GM19372 (cell line): ENCODE measurements at regions not wholly inside any gene's neighbourhood (a gene's known extent, or its start where the extent isn't known, plus 50 kb on each side); places are given as distances from the start of the nearest gene placed in this dataset.
"Not testable (repeated sequence)": the region's sequence is repeated elsewhere in the genome, so short reads cannot be mapped to it uniquely, and the experiment has no call there.

Source experiments
- ATAC-seq: cut with Tn5 transposase; IDR thresholded peaks from one replicate; pipeline ENCODE4 v1.9.1; 2021; ENCODE audit warnings: mild to moderate bottlenecking, low read depth, moderate library complexity; ENCODE audit not compliant: unreplicated experiment

- ATAC-seq: no peak
Observed at GRCh38 chr2:193250389-193250788, 1055.7 kb upstream of the TMEFF2 start.

GRCh38 chr2:193240752-193241151 is 1046.0 kb upstream of the TMEFF2 start:
- ATAC-seq: no peak

DNA sequence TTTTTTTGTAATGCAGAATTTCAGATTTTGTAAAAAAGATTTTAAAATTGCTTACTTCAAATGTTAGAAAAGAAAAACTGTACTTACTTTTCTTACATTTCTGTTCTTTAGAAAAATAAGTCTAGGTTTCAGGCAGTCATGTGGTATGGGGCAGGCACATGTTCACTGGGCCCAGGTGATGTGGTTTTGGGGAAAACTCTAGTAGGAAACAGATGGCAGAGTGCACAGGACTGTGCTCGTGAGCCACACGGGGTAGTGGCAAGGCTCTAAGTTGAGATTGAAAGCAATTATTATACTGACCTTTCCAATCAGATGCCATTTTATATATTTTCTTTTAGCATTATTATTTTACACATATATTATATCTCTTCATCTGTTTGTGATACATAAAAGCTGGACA is 1036.9 kb upstream of the TMEFF2 start:
- no peak for ATAC-seq

- no peak for ATAC-seq
Observed at GRCh38 chr2:193228276-193228675, 1033.5 kb upstream of the TMEFF2 start.

- ATAC-seq: no peak
Observed at GRCh38 chr2:193222454-193222853, 1027.7 kb upstream of the TMEFF2 start.

- ATAC-seq: no peak
Observed at GRCh38 chr2:193219413-193219812, 1024.7 kb upstream of the TMEFF2 start.

- no peak for ATAC-seq
Observed at GRCh38 chr2:193201583-193201982, 1006.9 kb upstream of the TMEFF2 start.

- no peak for ATAC-seq
Observed at GRCh38 chr2:193199322-193199721, 1004.6 kb upstream of the TMEFF2 start.

GRCh38 chr2:193187816-193188215 is 993.1 kb upstream of the TMEFF2 start:
- ATAC-seq: no peak

DNA sequence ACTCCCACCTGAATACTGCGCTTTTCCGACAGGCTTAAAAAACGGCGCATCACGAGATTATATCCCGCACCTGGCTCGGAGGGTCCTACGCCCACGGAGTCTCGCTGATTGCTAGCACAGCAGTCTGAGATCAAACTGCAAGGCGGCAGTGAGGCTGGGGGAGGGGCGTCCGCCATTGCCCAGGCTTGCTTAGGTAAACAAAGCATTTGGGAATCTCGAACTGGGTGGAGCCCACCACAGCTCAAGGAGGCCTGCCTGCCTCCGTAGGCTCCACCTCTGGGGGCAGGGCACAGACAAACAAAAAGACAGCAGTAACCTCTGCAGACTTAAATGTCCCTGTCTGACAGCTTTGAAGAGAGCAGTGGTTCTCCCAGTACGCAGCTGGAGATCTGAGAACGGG is 976.2 kb upstream of the TMEFF2 start:
- not testable (repeated sequence) for ATAC-seq

GRCh38 chr2:193156480-193156879 is 961.7 kb upstream of the TMEFF2 start:
- ATAC-seq: no peak

DNA sequence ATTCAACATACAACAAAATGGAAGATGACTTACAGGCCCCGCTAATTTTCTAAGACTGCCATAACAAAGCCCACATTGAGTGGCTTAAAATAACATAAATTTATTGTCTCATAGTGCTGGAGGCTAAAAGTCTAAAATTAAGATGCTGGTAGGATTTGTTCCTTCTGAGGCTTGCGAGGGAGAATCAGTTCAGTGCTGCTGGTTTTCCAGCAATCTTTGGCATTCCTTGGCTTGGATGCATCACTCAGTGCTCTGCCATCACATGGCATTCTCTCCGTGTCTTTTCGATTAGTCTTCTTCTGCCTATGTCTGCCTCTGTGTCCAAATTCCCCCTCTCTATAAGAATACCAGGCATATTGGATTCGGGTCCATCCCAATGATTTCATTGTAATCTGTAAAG is 959.3 kb upstream of the TMEFF2 start:
- ATAC-seq: no peak

GRCh38 chr2:193153576-193153975 is 958.8 kb upstream of the TMEFF2 start:
- ATAC-seq: no peak

DNA sequence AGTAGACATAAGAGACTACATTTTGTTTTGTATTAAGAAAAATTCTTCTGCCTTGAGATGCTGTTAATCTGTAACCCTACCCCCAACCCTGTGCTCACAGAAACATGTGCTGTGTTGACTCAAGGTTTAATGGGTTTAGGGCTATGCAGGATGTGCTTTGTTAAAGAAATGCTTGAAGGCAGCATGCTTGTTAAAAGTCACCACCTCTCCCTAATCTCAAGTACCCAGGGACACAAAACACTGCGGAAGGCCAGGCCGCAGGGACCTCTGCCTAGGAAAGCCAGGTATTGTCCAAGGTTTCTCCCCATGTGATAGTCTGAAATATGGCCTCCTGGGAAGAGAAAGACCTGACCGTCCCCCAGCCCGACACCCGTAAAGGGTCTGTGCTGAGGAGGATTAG is 947.7 kb upstream of the TMEFF2 start:
- ATAC-seq: not testable (repeated sequence)

GRCh38 chr2:193141998-193142397 is 947.3 kb upstream of the TMEFF2 start:
- ATAC-seq: no peak

GRCh38 chr2:193140895-193141294 is 946.2 kb upstream of the TMEFF2 start:
- ATAC-seq: not testable (repeated sequence)

DNA sequence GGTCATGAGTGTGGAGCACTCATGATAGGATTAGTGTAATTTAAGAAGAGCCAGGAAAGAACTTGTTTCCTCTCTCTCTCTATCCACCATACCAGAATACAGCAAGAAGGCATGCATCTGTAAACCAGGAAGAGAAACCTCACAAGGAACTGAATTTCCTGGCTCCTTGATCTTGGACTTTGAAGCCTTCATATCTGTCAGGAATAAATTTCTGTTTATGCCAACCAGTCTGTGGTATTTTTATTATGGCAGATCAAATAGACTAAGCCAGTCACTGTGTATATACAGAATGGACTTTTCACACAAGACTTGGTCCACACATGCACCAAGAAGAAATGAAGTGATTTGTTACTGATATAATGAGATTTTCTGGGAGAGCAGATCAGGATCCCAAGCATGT is 930.1 kb upstream of the TMEFF2 start:
- ATAC-seq: no peak

GRCh38 chr2:193114827-193115226 is 920.1 kb upstream of the TMEFF2 start:
- no peak for ATAC-seq

DNA sequence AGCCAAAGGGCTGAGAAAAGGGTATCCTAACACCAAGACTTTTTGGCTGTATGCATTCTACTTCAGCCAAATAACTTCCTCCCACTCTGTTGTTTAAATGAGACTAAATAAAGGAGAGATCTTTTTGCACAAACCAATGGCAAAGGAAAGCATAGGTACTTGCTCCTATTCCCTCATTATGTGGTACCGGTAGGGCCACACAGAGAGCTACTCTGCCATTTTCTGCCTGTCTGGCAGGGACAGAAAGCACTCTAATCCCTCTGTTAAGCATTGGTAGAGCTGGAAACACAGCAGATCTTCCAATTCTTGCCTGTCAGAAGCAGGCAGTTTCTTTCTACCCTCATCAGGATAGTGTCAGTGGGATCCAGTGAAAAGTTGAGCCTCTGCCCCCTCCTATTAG is 918.3 kb upstream of the TMEFF2 start:
- no peak for ATAC-seq

- ATAC-seq: no peak
Observed at GRCh38 chr2:193103064-193103463, 908.3 kb upstream of the TMEFF2 start.

GRCh38 chr2:193101591-193101990 is 906.9 kb upstream of the TMEFF2 start:
- ATAC-seq: no peak

GRCh38 chr2:193088026-193088425 is 893.3 kb upstream of the TMEFF2 start:
- no peak for ATAC-seq

GRCh38 chr2:193076995-193077394 is 882.3 kb upstream of the TMEFF2 start:
- ATAC-seq: no peak
